ENCODE measurements at regions not wholly inside any gene's neighbourhood (a gene's known extent, or its start where the extent isn't known, plus 50 kb on each side); places are given as distances from the start of the nearest gene placed in this dataset.

- TF ChIP-seq, protein P1, sequence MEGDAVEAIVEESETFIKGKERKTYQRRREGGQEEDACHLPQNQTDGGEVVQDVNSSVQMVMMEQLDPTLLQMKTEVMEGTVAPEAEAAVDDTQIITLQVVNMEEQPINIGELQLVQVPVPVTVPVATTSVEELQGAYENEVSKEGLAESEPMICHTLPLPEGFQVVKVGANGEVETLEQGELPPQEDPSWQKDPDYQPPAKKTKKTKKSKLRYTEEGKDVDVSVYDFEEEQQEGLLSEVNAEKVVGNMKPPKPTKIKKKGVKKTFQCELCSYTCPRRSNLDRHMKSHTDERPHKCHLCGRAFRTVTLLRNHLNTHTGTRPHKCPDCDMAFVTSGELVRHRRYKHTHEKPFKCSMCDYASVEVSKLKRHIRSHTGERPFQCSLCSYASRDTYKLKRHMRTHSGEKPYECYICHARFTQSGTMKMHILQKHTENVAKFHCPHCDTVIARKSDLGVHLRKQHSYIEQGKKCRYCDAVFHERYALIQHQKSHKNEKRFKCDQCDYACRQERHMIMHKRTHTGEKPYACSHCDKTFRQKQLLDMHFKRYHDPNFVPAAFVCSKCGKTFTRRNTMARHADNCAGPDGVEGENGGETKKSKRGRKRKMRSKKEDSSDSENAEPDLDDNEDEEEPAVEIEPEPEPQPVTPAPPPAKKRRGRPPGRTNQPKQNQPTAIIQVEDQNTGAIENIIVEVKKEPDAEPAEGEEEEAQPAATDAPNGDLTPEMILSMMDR (IDR thresholded peaks at IDR 0.05; ENCODE audit: control extremely low read depth in 1 of 3, insufficient read depth in 1 of 3, low read depth in 1 of 3, low read length in 3 of 3): no peak
- TF ChIP-seq, protein P2, sequence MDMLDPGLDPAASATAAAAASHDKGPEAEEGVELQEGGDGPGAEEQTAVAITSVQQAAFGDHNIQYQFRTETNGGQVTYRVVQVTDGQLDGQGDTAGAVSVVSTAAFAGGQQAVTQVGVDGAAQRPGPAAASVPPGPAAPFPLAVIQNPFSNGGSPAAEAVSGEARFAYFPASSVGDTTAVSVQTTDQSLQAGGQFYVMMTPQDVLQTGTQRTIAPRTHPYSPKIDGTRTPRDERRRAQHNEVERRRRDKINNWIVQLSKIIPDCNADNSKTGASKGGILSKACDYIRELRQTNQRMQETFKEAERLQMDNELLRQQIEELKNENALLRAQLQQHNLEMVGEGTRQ (IDR thresholded peaks at IDR 0.05; ENCODE audit: low read length): no peak
- no peak for TF ChIP-seq POLR2A (IDR thresholded peaks at IDR 0.05; ENCODE audit: control extremely low read depth in 1 of 2, low read depth in 2 of 2, low read length in 2 of 2)
- TF ChIP-seq, protein P3, sequence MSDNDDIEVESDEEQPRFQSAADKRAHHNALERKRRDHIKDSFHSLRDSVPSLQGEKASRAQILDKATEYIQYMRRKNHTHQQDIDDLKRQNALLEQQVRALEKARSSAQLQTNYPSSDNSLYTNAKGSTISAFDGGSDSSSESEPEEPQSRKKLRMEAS (IDR thresholded peaks at IDR 0.05): no peak
Observed at GRCh38 chr9:106502930-106503329, 360.0 kb upstream of the ZNF462 start.

Data from H1 (cell line).